ENCODE measurements at regions not wholly inside any gene's neighbourhood (a gene's known extent, or its start where the extent isn't known, plus 50 kb on each side); places are given as distances from the start of the nearest gene placed in this dataset.

DNA sequence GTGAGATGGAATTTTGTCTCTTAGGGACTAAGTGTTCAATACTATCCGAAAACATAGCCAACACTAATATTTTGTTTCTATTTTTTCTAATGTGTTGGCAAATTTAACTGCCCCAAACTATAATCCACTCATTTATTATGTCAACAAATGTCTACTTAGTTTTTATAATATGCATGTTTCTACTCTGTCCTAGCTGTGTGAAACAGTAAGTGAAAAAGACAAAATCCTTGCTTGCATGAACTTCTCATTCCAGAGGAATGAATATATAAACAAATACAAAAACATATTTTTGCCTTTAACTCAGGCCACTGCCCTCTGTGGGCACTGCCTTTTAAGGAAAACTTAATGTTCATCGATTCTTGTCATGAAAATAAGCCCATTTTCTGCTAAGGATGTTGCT is 1275.4 kb upstream of the CDH18 start:
- Histone ChIP-seq H3K4me1 (ENCODE audit: low read depth) (no peaks in the 10 kb centered on the region), H3K4me3 (no peak overlapping the region), H3K27me3 (no peaks in the 10 kb centered on the region), H3K27ac (no peak overlapping the region), H3K9me3 (ENCODE audit: low read depth) (no peaks in the 10 kb centered on the region), H3K36me3 (no peaks in the 10 kb centered on the region)
- TF ChIP-seq, protein P1, sequence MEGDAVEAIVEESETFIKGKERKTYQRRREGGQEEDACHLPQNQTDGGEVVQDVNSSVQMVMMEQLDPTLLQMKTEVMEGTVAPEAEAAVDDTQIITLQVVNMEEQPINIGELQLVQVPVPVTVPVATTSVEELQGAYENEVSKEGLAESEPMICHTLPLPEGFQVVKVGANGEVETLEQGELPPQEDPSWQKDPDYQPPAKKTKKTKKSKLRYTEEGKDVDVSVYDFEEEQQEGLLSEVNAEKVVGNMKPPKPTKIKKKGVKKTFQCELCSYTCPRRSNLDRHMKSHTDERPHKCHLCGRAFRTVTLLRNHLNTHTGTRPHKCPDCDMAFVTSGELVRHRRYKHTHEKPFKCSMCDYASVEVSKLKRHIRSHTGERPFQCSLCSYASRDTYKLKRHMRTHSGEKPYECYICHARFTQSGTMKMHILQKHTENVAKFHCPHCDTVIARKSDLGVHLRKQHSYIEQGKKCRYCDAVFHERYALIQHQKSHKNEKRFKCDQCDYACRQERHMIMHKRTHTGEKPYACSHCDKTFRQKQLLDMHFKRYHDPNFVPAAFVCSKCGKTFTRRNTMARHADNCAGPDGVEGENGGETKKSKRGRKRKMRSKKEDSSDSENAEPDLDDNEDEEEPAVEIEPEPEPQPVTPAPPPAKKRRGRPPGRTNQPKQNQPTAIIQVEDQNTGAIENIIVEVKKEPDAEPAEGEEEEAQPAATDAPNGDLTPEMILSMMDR (IDR thresholded peaks at IDR 0.05; ENCODE audit: low read depth, low read length) = no peak
- no peak for DNase-seq (ENCODE audit: low read depth in 1 of 2, low spot score in 1 of 2)

DNA sequence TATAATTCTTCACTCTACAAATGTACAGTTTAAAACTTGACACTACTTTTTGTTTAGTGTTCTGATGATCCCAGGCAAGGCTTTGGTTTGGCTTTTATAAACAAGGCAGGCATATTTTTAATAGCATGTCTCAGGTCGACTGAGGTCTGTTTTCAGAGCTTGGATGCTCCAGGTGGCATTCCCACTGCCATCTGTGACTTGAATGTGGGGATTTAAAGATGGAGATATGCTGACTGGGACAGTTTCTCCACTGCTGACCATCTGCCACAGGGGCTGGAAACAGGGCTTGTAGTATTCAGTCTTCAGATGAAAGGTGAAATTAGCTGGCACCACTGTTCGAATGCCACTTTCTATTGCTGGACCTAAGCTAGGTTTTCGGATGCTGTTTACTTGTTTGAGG is 1266.2 kb upstream of the CDH18 start:
- Histone ChIP-seq H3K9me3 (ENCODE audit: low read depth) (no peaks in the 10 kb centered on the region), H3K4me1 (ENCODE audit: low read depth) (no peaks in the 10 kb centered on the region), H3K4me3 (no peak overlapping the region), H3K27ac (no peak overlapping the region), H3K36me3 (no peaks in the 10 kb centered on the region), H3K27me3 (no peaks in the 10 kb centered on the region)
- no peak for DNase-seq (ENCODE audit: low read depth in 1 of 2, low spot score in 1 of 2)
- TF ChIP-seq, protein P1 (IDR thresholded peaks at IDR 0.05; ENCODE audit: low read depth, low read length) = no peak

DNA sequence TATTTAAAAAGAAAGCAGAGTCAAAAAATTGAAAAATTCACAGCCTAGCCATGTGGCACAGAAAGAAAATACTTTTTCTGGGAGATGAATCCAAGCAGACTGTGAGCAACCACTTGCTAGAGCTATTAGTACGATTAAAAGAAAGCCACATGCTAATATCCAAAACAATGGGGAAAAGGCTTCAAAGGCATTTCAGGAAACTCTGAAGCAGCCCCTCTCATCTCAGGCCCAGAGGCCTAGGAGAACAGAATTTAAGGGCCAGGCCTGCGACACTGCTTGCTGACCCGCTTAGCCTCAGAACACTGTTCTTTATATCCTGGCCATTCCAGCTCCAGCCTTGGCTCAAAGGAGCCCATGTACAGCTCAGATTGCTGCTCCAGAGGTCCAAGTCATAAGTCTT is 1257.0 kb upstream of the CDH18 start:
- TF ChIP-seq, protein P1 (IDR thresholded peaks at IDR 0.05; ENCODE audit: low read depth, low read length) = no peak
- Histone ChIP-seq H3K4me3 (no peak overlapping the region), H3K27ac (no peak overlapping the region), H3K9me3 (ENCODE audit: low read depth) (no peaks in the 10 kb centered on the region), H3K27me3 (no peaks in the 10 kb centered on the region), H3K4me1 (ENCODE audit: low read depth) (no peaks in the 10 kb centered on the region), H3K36me3 (no peaks in the 10 kb centered on the region)
- DNase-seq (ENCODE audit: low read depth in 1 of 2, low spot score in 1 of 2) = no peak

DNA sequence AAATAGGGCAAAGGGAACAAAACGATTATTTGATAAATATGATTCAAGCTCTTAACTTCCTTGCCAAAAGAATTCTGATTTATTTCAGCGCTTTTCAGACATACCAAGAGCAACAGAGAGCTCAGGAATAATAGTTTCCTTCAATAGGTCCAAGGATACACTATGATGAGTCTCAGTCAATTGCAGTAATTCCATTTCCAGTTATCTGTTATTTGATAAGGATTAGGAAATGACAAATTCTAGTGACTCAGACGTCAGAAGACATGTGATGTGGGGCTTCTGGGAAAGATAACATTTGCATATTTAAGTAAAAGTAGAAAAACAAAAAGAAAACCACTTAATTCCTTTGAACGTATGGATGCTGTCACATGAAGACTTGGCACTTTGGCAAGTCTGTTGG is 1250.8 kb upstream of the CDH18 start:
- Histone ChIP-seq H3K4me1 (ENCODE audit: low read depth) (no peaks in the 10 kb centered on the region), H3K4me3 (no peak overlapping the region), H3K36me3 (no peaks in the 10 kb centered on the region), H3K9me3 (ENCODE audit: low read depth) (no peaks in the 10 kb centered on the region), H3K27ac (no peak overlapping the region), H3K27me3 (no peaks in the 10 kb centered on the region)
- TF ChIP-seq, protein P1 (IDR thresholded peaks at IDR 0.05; ENCODE audit: low read depth, low read length) = no peak
- DNase-seq (ENCODE audit: low read depth in 1 of 2, low spot score in 1 of 2) = peak in 1 of 2 donors; percentile 66

DNA sequence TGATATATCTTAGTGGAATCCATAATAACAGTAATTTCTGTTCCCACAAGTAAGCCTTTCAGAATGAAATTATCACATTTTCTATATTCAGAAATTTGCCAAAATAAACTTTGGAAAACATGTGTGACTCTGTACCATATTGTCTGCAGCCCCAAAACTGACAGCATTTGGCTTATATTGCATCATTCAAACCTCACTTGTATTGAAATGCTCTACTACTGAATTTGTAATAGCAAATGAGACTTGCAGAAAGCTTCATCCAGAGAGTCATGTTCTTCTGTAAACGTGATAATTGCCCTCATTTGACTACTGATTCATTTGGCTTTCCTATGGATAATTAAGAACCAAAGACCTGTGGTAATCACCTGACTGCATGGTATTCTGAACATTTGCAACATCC is 1249.5 kb upstream of the CDH18 start:
- peak in 1 of 2 donors; percentile 57 for DNase-seq (ENCODE audit: low read depth in 1 of 2, low spot score in 1 of 2)
- Histone ChIP-seq H3K36me3 (no peaks in the 10 kb centered on the region), H3K27ac (no peak overlapping the region), H3K27me3 (no peaks in the 10 kb centered on the region), H3K4me1 (ENCODE audit: low read depth) (no peaks in the 10 kb centered on the region), H3K9me3 (ENCODE audit: low read depth) (no peaks in the 10 kb centered on the region), H3K4me3 (no peak overlapping the region)
- TF ChIP-seq, protein P1 (IDR thresholded peaks at IDR 0.05; ENCODE audit: low read depth, low read length) = no peak

DNA sequence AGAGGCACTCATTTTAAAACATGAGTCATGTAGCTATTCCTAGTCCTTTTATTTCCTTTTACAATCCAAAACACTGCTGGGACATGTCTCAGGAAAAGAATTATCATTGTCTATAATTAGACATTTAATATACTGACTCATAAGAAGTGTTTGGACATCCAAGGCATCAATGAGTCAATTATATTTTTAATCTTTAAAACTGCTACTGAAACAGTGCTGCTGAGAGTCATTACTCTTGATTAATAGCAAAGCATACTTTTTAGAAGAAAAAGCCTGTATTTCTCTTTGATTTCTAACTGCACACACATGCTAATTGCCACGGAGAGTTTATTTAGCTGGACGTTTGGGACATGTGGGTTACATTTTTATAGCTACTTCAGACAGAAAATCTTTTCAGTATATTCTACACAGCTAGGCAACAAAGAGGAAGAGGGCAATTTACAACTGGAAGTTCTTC is 1249.0 kb upstream of the CDH18 start:
- no peaks in the 10 kb centered on the region for H3K36me3 ChIP-seq
- H3K4me3 ChIP-seq = no peak overlapping the region
- H3K4me1 ChIP-seq (ENCODE audit: low read depth) = no peaks in the 10 kb centered on the region
- H3K27me3 ChIP-seq = no peaks in the 10 kb centered on the region
- H3K27ac ChIP-seq = no peak overlapping the region
- DNase-seq (ENCODE audit: low read depth in 1 of 2, low spot score in 1 of 2) = peak in 1 of 2 donors; percentile 53
- TF ChIP-seq, protein P1 (IDR thresholded peaks at IDR 0.05; ENCODE audit: low read depth, low read length) = no peak
- H3K9me3 ChIP-seq (ENCODE audit: low read depth) = no peaks in the 10 kb centered on the region

All from cardiac muscle cell (in vitro differentiated cells and primary cell).